H1 (cell line): ENCODE measurements at regions not wholly inside any gene's neighbourhood (a gene's known extent, or its start where the extent isn't known, plus 50 kb on each side); places are given as distances from the start of the nearest gene placed in this dataset.
"Not testable (repeated sequence)": the region's sequence is repeated elsewhere in the genome, so short reads cannot be mapped to it uniquely, and the experiment has no call there.

Source experiments
- CTCF ChIA-PET: fragments of 300-600 bp; sonication (Branson Sonifier 250); formaldehyde crosslinking; loops from one replicate; lab custom pipeline; 2021; ENCODE audit not compliant: partially characterized antibody; lab: Charles Lee
- POLR2A ChIA-PET: fragments of 300-600 bp; sonication (Branson Sonifier 250); formaldehyde crosslinking; loops from one replicate; lab custom pipeline; 2021; ENCODE audit warnings: inconsistent platforms; ENCODE audit not compliant: partially characterized antibody; lab: Charles Lee
- DNase-seq, 2 experiments: peaks; one replicate each; pipeline versions ENCODE4 v3.0.0 to v3.0.0-alpha.2; 2010 to 2022; ENCODE audit warnings: low spot score in 2 of 2, low read depth in 1 of 2, mixed read lengths in 1 of 2
- FAIRE-seq: peaks from 2 replicates; lab custom pipeline; 2011; peaks lifted over from hg19 to GRCh38; lab: Jason Lieb, UNC
- H2AFZ ChIP-seq: 2 replicates; pipeline ENCODE4 v1.8.1; 2012; ENCODE audit warnings: low read length, inconsistent platforms
- H2AK5ac ChIP-seq: 2 replicates; pipeline ENCODE4 v1.6.1; 2013; ENCODE audit warnings: low read depth, low read length
- H2BK120ac ChIP-seq: replicated peaks from 2 replicates; pipeline ENCODE3; 2013; ENCODE audit warnings: low read depth, low read length, inconsistent platforms
- H2BK12ac ChIP-seq: 2 replicates; pipeline ENCODE4 v1.6.1; 2013; ENCODE audit warnings: low read depth, low read length
- H2BK15ac ChIP-seq: 2 replicates; pipeline ENCODE4 v1.6.1; 2013; ENCODE audit warnings: low read length
- H2BK20ac ChIP-seq: 2 replicates; pipeline ENCODE4 v1.6.1; 2013; ENCODE audit warnings: low read length
- H2BK5ac ChIP-seq: 2 replicates; pipeline ENCODE4 v1.6.1; 2013; ENCODE audit warnings: low read depth, low read length
- H3K14ac ChIP-seq: 2 replicates; pipeline ENCODE4 v1.6.1; 2013; ENCODE audit warnings: inconsistent platforms; ENCODE audit not compliant: insufficient read length
- H3K18ac ChIP-seq: 2 replicates; pipeline ENCODE4 v1.6.1; 2013; ENCODE audit warnings: low read length; ENCODE audit errors: extremely low read depth
- H3K23ac ChIP-seq: 2 replicates; pipeline ENCODE4 v1.6.1; 2013; ENCODE audit warnings: inconsistent platforms; ENCODE audit not compliant: insufficient read length
- H3K23me2 ChIP-seq: 2 replicates; pipeline ENCODE4 v1.6.1; 2013; ENCODE audit warnings: low read depth, low read length
- H3K27ac ChIP-seq: 2 replicates; pipeline ENCODE4 v1.6.1; 2011; ENCODE audit warnings: low read depth, low read length, inconsistent platforms
- H3K27me3 ChIP-seq, 4 experiments: replicated peaks in 1 of 4; 1 replicate in 1 of 4; 2 replicates in 3 of 4; pipeline versions ENCODE4 v1.6.1 to v1.8.1; 2011 to 2013; ENCODE audit warnings: low read length in 3 of 4, mild to moderate bottlenecking in 3 of 4, inconsistent platforms in 2 of 4, mixed read lengths in 2 of 4, moderate library complexity in 1 of 4; ENCODE audit not compliant: control insufficient read depth in 3 of 4, insufficient read depth in 3 of 4; ENCODE audit errors: extremely low read depth in 1 of 4
- H3K36me3 ChIP-seq, 4 experiments: 2 replicates each; pipeline versions ENCODE4 v1.6.1 to v1.8.1; 2011 to 2013; ENCODE audit warnings: mild to moderate bottlenecking in 4 of 4, low read length in 3 of 4, moderate library complexity in 2 of 4, control low read depth in 1 of 4, inconsistent platforms in 1 of 4; ENCODE audit not compliant: insufficient read depth in 4 of 4, control insufficient read depth in 2 of 4
- H3K4ac ChIP-seq: replicated peaks from 2 replicates; pipeline ENCODE3; 2013; ENCODE audit warnings: low read length, low read depth, mixed read lengths, inconsistent platforms; ENCODE audit not compliant: insufficient read length
- H3K4me1 ChIP-seq, 4 experiments: replicated peaks in 1 of 4; 1 replicate in 1 of 4; 2 replicates in 3 of 4; pipeline versions ENCODE4 v1.6.1 to v1.8.1; 2011 to 2013; ENCODE audit warnings: low read length in 3 of 4, inconsistent platforms in 2 of 4, mixed read lengths in 1 of 4; ENCODE audit not compliant: insufficient read depth in 4 of 4, control insufficient read depth in 3 of 4
- H3K4me2 ChIP-seq, 2 experiments: 2 replicates each; pipeline versions ENCODE4 v1.6.1 to v1.8.1; 2011 to 2013; ENCODE audit warnings: low read depth in 2 of 2, low read length in 2 of 2, control low read depth in 1 of 2, inconsistent platforms in 1 of 2, mild to moderate bottlenecking in 1 of 2; ENCODE audit not compliant: insufficient read depth in 1 of 2
- H3K4me3 ChIP-seq, 4 experiments: fragments of 200-600, 300-600 bp in 1 of 4; sonication (generic), shearing (Covaris generic), sonication (Bioruptor Twin) in 1 of 4; 2 replicates each; pipeline versions ENCODE4 v1.5.1 to v1.8.1; 2011 to 2016; ENCODE audit warnings: low read length in 4 of 4, low read depth in 3 of 4, control low read depth in 2 of 4, inconsistent platforms in 2 of 4, mild to moderate bottlenecking in 2 of 4, mixed read lengths in 1 of 4, moderate library complexity in 1 of 4; ENCODE audit not compliant: insufficient read depth in 2 of 4; ENCODE audit errors: extremely low read depth in 1 of 4
- H3K56ac ChIP-seq: replicated peaks from 2 replicates; pipeline ENCODE3; 2013; ENCODE audit warnings: low read depth, mild to moderate bottlenecking, mixed read lengths, low read length, inconsistent platforms; ENCODE audit not compliant: insufficient read length
- H3K79me1 ChIP-seq: 2 replicates; pipeline ENCODE4 v1.6.1; 2013; ENCODE audit warnings: low read depth, low read length, control low read depth
- H3K79me2 ChIP-seq, 2 experiments: 2 replicates each; pipeline versions ENCODE4 v1.6.1 to v1.8.1; 2012 to 2013; ENCODE audit warnings: low read length in 2 of 2, mild to moderate bottlenecking in 2 of 2, inconsistent platforms in 1 of 2; ENCODE audit not compliant: insufficient read depth in 2 of 2, control insufficient read depth in 1 of 2
- H3K9ac ChIP-seq, 4 experiments: replicated peaks in 1 of 4; 1 replicate in 1 of 4; 2 replicates in 3 of 4; pipeline versions ENCODE4 v1.6.1 to v1.8.1; 2011 to 2013; ENCODE audit warnings: low read depth in 3 of 4, low read length in 3 of 4, control low read depth in 2 of 4, mild to moderate bottlenecking in 2 of 4, moderate library complexity in 2 of 4, inconsistent platforms in 1 of 4; ENCODE audit errors: extremely low read depth in 1 of 4
- H3K9me3 ChIP-seq, 2 experiments: 2 replicates each; pipeline versions ENCODE4 v1.6.1 to v1.8.1; 2012 to 2013; ENCODE audit warnings: mild to moderate bottlenecking in 2 of 2, moderate library complexity in 2 of 2, control low read depth in 1 of 2, inconsistent platforms in 1 of 2, low read depth in 1 of 2, low read length in 1 of 2, mixed read lengths in 1 of 2; ENCODE audit not compliant: insufficient read depth in 2 of 2
- H4K20me1 ChIP-seq, 2 experiments: replicated peaks in 1 of 2; 2 replicates each; pipeline versions ENCODE3 to v1.8.1; 2011 to 2013; ENCODE audit warnings: inconsistent platforms in 2 of 2, low read length in 2 of 2, mild to moderate bottlenecking in 1 of 2; ENCODE audit not compliant: insufficient read depth in 2 of 2, control insufficient read depth in 1 of 2
- H4K5ac ChIP-seq: 2 replicates; pipeline ENCODE4 v1.6.1; 2013; ENCODE audit warnings: low read length, low read depth, mixed read lengths, inconsistent platforms; ENCODE audit not compliant: insufficient read length
- H4K8ac ChIP-seq: 2 replicates; pipeline ENCODE4 v1.8.0; 2013; ENCODE audit warnings: mild to moderate bottlenecking, moderate library complexity, low read length, inconsistent platforms; ENCODE audit not compliant: insufficient read depth; ENCODE audit errors: extremely low read depth
- H4K91ac ChIP-seq: replicated peaks from 2 replicates; pipeline ENCODE3; 2013; ENCODE audit warnings: low read length, mixed read lengths, inconsistent platforms; ENCODE audit not compliant: insufficient read length
- TBP ChIP-seq: IDR thresholded peaks from 2 replicates; pipeline ENCODE4 v1.6.1; 2011; ENCODE audit warnings: low read depth, low read length, improper control_type of control experiment
- WGBS, 2 experiments: shearing (Covaris generic) in 1 of 2; methylation state at CpG; one replicate each; pipeline versions ENCODE4 v1.1.6 to v1.1.7; 2013 to 2015; ENCODE audit warnings: low lambda C conversion rate in 2 of 2, mixed read lengths in 2 of 2, inconsistent platforms in 1 of 2, low coverage in 1 of 2, missing lambda C conversion rate in 1 of 2; ENCODE audit not compliant: insufficient replicate concordance in 2 of 2, insufficient coverage in 1 of 2, insufficient read length in 1 of 2; ENCODE audit errors: extremely low coverage in 1 of 2, missing lambda C conversion rate in 1 of 2; 5-methylcytosine and 5-hydroxymethylcytosine counted together

GRCh38 chr5:121660142-121660541 is 191.5 kb upstream of the FTMT start (continued):
- no peak for TF ChIP-seq TBP

- CTCF ChIA-PET = not testable (repeated sequence)
Observed at GRCh38 chr5:121665542-121665941, 186.1 kb upstream of the FTMT start.

More at GRCh38 chr5:121665542-121665941, 186.1 kb upstream of the FTMT start:
- H2BK120ac ChIP-seq, H3K56ac ChIP-seq, H4K20me1 ChIP-seq, H3K4ac ChIP-seq, H4K5ac ChIP-seq, H3K23me2 ChIP-seq, H3K79me1 ChIP-seq, DNase-seq, H3K18ac ChIP-seq, H3K9me3 ChIP-seq, H3K27me3 ChIP-seq, H3K79me2 ChIP-seq, H2BK12ac ChIP-seq, H3K4me2 ChIP-seq, H4K8ac ChIP-seq, H3K9ac ChIP-seq, FAIRE-seq, H3K27ac ChIP-seq, H2BK20ac ChIP-seq, H2BK5ac ChIP-seq, H4K91ac ChIP-seq, H3K4me1 ChIP-seq, H2AFZ ChIP-seq, H3K4me3 ChIP-seq, H3K36me3 ChIP-seq, H2AK5ac ChIP-seq, H3K23ac ChIP-seq, H2BK15ac ChIP-seq, H3K14ac ChIP-seq: not testable (repeated sequence)
- POLR2A ChIA-PET = interaction anchor here (0.6 kb wide), 1 partner anchor 1330 kb away, joined by 3 read pairs; no protein-coding TSS in a partner anchor
- 91% methylated on average over 4 of the region's 4 CpGs; no CpG with 5 or more reads in 1 of the 2 experiments for WGBS, 2 experiments
